GM13977 (cell line): ENCODE measurements at regions not wholly inside any gene's neighbourhood (a gene's known extent, or its start where the extent isn't known, plus 50 kb on each side); places are given as distances from the start of the nearest gene placed in this dataset.

ENCODE experiments used
- DNase-seq: peaks from one replicate; pipeline ENCODE4 v3.0.0; 2012; ENCODE audit warnings: low spot score
- in situ Hi-C: fragments of 300-500 bp; cut with MboI; formaldehyde crosslinking; loops from one replicate; pipeline ENCODE4 v1.12.0; 2022; ENCODE audit warnings: low sequenced_read_pairs, low pct_unique_long_range_greater_than_20kb, mixed read lengths, inconsistent platforms; ENCODE audit not compliant: unreplicated experiment
- TF ChIP-seq, protein P1 (sequence below): IDR thresholded peaks from 2 replicates; pipeline ENCODE4 v1.5.1; 2012; ENCODE audit warnings: mild to moderate bottlenecking, control low read depth; ENCODE audit not compliant: insufficient read depth; ENCODE audit errors: extremely low read depth, missing control alignments

DNA sequence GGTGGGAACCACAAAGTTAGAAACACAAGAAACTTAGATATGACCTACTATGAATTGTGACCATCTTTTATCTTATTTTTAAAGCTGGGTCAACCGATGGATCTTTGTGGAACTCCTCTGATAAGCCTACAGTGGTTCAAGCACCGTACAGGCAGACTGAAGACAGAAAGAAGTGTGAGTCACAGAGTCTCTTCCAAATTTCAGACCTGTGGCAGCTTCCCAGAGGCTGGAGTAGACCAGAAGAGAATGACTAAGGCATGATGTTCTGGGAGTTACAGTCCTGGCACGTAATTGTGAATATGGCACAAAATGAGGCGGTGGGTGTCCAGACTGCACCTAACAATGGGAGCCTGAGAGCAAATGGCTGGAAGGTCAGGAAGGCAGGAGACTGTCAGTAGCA, 70.0 kb downstream of the LMO4 start:
- no peak for DNase-seq
- TF ChIP-seq, protein P1, sequence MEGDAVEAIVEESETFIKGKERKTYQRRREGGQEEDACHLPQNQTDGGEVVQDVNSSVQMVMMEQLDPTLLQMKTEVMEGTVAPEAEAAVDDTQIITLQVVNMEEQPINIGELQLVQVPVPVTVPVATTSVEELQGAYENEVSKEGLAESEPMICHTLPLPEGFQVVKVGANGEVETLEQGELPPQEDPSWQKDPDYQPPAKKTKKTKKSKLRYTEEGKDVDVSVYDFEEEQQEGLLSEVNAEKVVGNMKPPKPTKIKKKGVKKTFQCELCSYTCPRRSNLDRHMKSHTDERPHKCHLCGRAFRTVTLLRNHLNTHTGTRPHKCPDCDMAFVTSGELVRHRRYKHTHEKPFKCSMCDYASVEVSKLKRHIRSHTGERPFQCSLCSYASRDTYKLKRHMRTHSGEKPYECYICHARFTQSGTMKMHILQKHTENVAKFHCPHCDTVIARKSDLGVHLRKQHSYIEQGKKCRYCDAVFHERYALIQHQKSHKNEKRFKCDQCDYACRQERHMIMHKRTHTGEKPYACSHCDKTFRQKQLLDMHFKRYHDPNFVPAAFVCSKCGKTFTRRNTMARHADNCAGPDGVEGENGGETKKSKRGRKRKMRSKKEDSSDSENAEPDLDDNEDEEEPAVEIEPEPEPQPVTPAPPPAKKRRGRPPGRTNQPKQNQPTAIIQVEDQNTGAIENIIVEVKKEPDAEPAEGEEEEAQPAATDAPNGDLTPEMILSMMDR: no peak
- in situ Hi-C loops: no loop called here

DNA sequence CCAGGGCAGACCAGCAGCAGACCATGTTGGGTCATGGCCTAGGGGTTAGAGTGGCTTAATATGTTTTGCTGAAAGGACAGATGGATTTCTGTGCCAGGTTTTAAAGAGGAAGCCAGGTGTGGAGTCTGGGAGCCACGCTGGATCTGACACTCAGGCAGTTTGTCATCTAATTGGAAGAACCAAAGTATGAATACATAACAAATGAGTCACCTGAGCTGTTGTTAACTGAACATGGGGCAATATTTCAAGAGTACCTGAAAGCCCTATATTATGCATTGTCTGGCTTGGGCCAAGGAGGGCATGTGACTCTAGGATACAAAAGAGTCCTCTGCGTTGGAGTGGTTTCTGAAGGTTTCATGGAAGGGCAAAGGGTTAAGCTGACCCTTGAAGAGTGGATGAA, 70.6 kb downstream of the LMO4 start:
- TF ChIP-seq, protein P1: no peak
- in situ Hi-C loops: no loop called here
- no peak for DNase-seq

GRCh38 chr1:87399701-87400100, 71.0 kb downstream of the LMO4 start:
- DNase-seq: no peak
- TF ChIP-seq, protein P1: no peak
- in situ Hi-C loops: no loop called here

GRCh38 chr1:87400813-87401212, 72.1 kb downstream of the LMO4 start:
- in situ Hi-C loops: no loop called here
- no peak for DNase-seq
- TF ChIP-seq, protein P1: no peak

GRCh38 chr1:87402241-87403002, 73.7 kb downstream of the LMO4 start:
- DNase-seq: no peak
- TF ChIP-seq, protein P1: no peak
- in situ Hi-C loops: no loop called here

- in situ Hi-C loops: no loop called here
- DNase-seq: no peak
These were observed 74.6 kb downstream of the LMO4 start for GRCh38 chr1:87403061-87403820.

More at GRCh38 chr1:87403061-87403820, 74.6 kb downstream of the LMO4 start:
- TF ChIP-seq, protein P1: no peak
